Right lobe of liver (tissue), 4 donors: ENCODE measurements at regions not wholly inside any gene's neighbourhood (a gene's known extent, or its start where the extent isn't known, plus 50 kb on each side); places are given as distances from the start of the nearest gene placed in this dataset.

ENCODE experiments used
- CTCF ChIP-seq, 4 donors: fragments of 200-600 bp in 3 of 4; fragments of 450-650 bp in 1 of 4; IDR thresholded peaks; one replicate each; pipeline versions ENCODE4 v1.5.1 to v1.8.0; 2016 to 2022; ENCODE audit warnings: antibody characterized with exemption in 4 of 4, mild to moderate bottlenecking in 2 of 4
- POLR2A ChIP-seq: fragments of 450-650 bp; IDR thresholded peaks from one replicate; pipeline ENCODE4 v1.6.1; 2017; ENCODE audit warnings: antibody characterized with exemption, mild to moderate bottlenecking
- donor health status: DM: no; HTN: no; CAD: no.
- donor health status: DM: no; HTN: no; CAD: no.
- donor health status: DM: no; HTN: yes; CAD: no.

GRCh38 chr2:182542501-182543258, 115.8 kb upstream of the PDE1A start:
- TF ChIP-seq CTCF (IDR thresholded peaks at IDR 0.05) (no peak), POLR2A (no peak)
